ENCODE measurements at regions not wholly inside any gene's neighbourhood (a gene's known extent, or its start where the extent isn't known, plus 50 kb on each side); places are given as distances from the start of the nearest gene placed in this dataset.

GRCh38 chr13:89541091-89542030 is 1806.1 kb upstream of the MIR17HG start:
- TF ChIP-seq EZH2phosphoT487 (IDR thresholded peaks at IDR 0.05; ENCODE audit: low read depth) = no peak
- no peak for TF ChIP-seq CTCF (IDR thresholded peaks at IDR 0.05; ENCODE audit: low read depth, low read length)

Measured in OCI-LY3 (cell line).